Choroid plexus epithelial cell (primary cell): ENCODE measurements at regions not wholly inside any gene's neighbourhood (a gene's known extent, or its start where the extent isn't known, plus 50 kb on each side); places are given as distances from the start of the nearest gene placed in this dataset.

Experiments used
- DNase-seq: peaks from one replicate; pipeline ENCODE4 v3.0.0-alpha.2; 2010; ENCODE audit warnings: low read depth
- H3K4me3 ChIP-seq: 2 replicates; pipeline ENCODE4 v1.5.1; 2011; ENCODE audit warnings: low read depth, mild to moderate bottlenecking, control low read depth, low read length, moderate library complexity
- TF ChIP-seq, protein P1 (sequence below): conservative IDR thresholded peaks from 2 replicates; pipeline ENCODE4 v1.5.1; 2011; ENCODE audit warnings: low read depth, mild to moderate bottlenecking, control low read depth, inconsistent platforms, low read length, moderate library complexity

DNA sequence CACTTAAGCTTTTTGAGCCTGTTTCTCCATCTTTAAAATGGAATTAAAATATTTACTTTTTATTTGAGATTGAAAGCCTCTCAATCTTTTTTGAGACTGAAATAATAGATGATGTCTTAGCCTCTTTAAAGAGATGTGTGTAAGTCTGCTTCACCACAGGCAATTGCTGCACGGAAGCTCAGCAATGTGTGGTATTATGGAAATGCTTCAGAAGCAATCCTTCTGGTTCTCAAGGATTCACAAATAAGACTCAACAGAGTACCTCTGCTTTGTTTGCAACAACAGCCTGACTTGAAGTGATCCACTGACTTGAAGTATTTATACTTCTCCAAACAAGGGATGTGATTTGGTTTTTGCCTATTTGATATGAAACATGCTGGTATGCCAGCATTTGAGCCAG lies 332.0 kb upstream of the RASGRP1 start:
- DNase-seq, result peak; percentile 39
- TF ChIP-seq, protein P1, sequence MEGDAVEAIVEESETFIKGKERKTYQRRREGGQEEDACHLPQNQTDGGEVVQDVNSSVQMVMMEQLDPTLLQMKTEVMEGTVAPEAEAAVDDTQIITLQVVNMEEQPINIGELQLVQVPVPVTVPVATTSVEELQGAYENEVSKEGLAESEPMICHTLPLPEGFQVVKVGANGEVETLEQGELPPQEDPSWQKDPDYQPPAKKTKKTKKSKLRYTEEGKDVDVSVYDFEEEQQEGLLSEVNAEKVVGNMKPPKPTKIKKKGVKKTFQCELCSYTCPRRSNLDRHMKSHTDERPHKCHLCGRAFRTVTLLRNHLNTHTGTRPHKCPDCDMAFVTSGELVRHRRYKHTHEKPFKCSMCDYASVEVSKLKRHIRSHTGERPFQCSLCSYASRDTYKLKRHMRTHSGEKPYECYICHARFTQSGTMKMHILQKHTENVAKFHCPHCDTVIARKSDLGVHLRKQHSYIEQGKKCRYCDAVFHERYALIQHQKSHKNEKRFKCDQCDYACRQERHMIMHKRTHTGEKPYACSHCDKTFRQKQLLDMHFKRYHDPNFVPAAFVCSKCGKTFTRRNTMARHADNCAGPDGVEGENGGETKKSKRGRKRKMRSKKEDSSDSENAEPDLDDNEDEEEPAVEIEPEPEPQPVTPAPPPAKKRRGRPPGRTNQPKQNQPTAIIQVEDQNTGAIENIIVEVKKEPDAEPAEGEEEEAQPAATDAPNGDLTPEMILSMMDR, result no peak
- H3K4me3 ChIP-seq, result no peak overlapping the region

DNA sequence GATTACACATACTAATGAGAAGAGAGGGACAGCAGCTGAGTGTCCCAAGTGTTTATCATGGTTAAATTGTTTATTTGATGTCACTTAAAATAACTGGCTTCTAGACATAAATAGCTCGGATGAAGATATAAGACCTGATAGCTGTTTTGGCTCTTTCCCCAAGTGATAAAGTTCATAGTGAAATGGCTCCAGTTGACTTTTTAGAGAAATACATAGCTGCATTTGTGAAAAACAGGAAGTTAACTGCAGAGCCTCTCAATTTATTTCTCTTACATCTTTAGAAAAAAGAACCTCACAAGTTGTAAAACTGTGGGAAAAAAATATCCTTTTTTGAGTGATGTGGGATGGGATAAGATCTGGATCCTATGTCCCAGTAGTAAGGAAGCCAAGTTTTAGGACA lies 332.9 kb upstream of the RASGRP1 start:
- TF ChIP-seq, protein P1, result no peak
- no peak for DNase-seq
- H3K4me3 ChIP-seq, result no peak overlapping the region

DNA sequence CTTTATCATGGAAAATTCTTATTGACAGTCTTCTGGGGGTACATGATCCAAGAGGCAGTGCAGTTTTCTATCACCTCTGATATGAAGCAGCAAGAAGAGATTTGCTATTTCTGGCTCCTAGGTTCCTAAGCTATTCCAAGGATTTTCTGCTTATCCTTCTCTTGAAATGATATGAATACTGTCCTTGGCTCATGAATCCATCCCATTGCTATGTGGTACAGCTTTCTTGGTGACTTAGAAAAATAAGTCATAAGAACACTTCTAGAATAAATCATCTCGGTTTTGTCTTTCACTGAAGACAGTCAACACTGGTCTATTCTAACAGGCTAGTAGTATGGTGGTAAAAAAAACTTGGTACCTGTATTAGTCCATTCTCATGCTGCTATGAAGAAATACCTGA lies 333.6 kb upstream of the RASGRP1 start:
- no peak overlapping the region for H3K4me3 ChIP-seq
- no peak for DNase-seq
- TF ChIP-seq, protein P1, result no peak

DNA sequence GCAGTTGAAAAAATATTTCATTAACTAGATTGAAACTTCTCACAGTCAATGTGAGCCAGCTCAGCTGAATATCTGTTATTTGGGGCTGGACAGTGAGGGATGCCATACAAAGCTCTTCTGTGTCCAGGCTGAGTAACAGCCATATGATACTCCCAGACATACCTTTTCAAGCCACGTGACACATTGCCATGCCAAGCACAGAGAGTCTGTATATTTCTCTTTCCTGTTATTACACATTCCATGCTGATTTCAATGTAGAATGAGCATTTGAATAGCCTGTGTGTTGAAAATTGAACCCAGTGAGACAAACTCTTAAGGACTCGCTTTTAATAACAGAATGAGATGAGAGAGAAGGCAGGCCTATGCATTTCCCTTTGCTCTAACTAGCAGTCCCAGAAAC lies 334.7 kb upstream of the RASGRP1 start:
- peak; percentile 85 for DNase-seq
- no peak overlapping the region for H3K4me3 ChIP-seq

DNA sequence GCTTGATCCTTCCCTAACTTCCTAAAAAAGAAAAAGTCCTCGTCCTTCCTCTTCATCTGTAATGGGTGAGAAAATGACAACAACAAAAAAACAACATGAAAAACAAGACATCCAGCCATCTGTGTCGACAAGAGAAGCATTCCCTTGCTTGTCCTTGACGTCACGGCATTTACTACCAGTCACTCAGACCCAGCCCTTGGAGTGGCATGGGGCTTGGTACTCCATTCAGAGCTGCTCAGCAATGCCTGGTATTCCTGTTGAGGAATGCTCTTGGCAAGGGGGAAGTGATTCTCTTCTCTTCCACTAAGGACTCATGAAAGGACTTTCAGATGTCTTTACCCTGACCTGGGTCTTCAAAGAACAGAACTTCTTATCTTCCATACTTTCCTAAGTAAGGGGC lies 339.7 kb upstream of the RASGRP1 start:
- no peak for DNase-seq
- TF ChIP-seq, protein P1, result no peak
- no peak overlapping the region for H3K4me3 ChIP-seq

More for the DNA sequence above, 334.7 kb upstream of the RASGRP1 start:
- TF ChIP-seq, protein P1, result no peak

DNA sequence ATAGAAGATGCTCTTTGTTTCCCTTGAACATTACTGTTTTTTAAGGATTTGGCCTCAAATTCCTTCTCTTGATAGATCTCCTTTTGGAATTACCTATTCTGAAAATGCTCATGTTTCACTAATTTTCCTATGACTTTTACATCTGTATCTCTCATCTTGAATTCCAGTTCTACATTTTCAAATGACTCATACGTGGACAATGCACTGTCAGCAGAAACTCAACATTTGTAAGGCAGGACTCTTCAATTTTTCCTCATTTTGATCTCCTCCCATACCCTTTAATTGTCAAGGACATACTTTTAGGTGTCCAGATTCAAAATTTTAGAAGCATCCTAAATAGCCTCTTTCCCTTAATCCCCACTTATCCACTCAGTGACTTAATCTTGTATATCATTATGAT lies 341.0 kb upstream of the RASGRP1 start:
- TF ChIP-seq, protein P1, result no peak
- H3K4me3 ChIP-seq, result no peak overlapping the region
- DNase-seq, result peak; percentile 68

DNA sequence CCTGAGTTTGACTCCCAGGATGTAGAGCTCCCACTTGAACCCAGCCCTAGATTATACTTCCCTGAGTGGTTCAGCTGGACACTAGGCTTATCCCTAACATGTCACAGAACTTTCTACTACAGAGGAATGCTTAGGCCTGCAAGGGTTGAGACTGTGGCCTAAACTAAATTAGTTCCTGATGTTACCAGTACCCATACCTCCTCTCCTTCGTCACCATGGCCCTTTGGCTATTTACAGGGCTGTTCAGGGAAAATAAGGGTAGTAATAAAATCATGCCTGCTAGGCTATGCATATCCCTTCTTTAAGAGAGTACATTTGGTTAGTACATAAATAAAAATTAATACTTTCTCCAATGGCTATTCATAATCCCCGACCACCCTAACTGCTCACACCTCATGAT lies 356.4 kb upstream of the RASGRP1 start:
- DNase-seq, result no peak
- no peak overlapping the region for H3K4me3 ChIP-seq
- TF ChIP-seq, protein P1, result no peak
